PFSK-1 (cell line): ENCODE measurements at regions not wholly inside any gene's neighbourhood (a gene's known extent, or its start where the extent isn't known, plus 50 kb on each side); places are given as distances from the start of the nearest gene placed in this dataset.

ENCODE experiments used
- POLR2AphosphoS5 ChIP-seq: IDR thresholded peaks from 2 replicates; pipeline ENCODE4 v1.6.1; 2012; ENCODE audit warnings: low read depth, mild to moderate bottlenecking, control low read depth, low read length, moderate library complexity
- SIN3A ChIP-seq: IDR thresholded peaks from 2 replicates; pipeline ENCODE4 v1.6.1; 2012; ENCODE audit warnings: mild to moderate bottlenecking, low read length, moderate library complexity, borderline replicate concordance; ENCODE audit not compliant: insufficient read depth
- TAF1 ChIP-seq: IDR thresholded peaks from 2 replicates; pipeline ENCODE4 v1.6.1; 2012; ENCODE audit warnings: low read length, control low read depth, borderline replicate concordance; ENCODE audit not compliant: insufficient read depth

DNA sequence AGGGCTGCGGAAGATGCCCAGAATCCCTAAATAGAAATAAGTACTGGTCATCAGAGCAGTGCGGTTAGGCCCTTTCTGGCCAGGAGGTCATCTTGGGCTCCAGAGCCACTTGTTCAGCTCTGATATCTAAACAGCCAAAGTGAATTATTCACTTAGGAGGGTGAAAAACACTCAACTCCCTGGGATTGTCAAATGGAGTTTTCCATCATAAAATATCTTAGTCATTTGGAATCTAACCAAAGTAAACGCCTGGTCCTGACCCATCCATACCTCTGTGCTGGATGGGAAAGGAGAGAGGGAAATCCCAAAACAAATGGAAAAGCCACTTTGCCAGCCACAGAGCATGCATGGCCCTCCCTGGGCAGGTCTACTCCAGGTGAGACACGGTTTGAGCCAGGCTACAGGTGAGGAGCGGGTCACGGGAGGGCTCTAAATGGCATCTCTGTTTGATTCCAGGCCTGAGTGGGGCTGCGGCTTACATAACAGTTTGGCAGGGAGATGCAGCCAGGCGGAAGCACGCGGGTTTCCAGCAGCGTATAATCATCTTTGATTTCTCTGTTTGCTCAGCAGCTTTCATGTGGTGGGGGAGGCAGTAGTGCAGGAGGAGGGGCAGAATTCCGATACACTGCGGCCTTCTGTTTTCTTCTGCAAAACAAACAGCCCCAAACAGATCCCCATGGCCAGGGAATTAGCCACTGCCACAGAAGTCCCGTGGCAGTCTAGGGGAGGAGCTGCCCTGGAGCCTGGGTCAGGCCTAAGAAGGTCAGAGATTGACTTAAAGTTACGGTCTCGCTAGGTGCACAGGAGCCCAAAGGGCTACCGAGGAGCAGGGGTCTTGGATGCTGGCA is 59.1 kb upstream of the ZNF648 start:
- TF ChIP-seq POLR2AphosphoS5 (no peak), TAF1 (no peak), SIN3A (no peak)
